Astrocyte of the cerebellum (primary cell): ENCODE measurements at regions not wholly inside any gene's neighbourhood (a gene's known extent, or its start where the extent isn't known, plus 50 kb on each side); places are given as distances from the start of the nearest gene placed in this dataset.

Experiments
- DNase-seq: peaks from one replicate; pipeline ENCODE4 v3.0.0-alpha.2; 2011; ENCODE audit warnings: low read depth
- H3K4me3 ChIP-seq: 2 replicates; pipeline ENCODE4 v1.5.1; 2011; ENCODE audit warnings: mild to moderate bottlenecking, low read depth, low read length, moderate library complexity
- CTCF ChIP-seq: IDR thresholded peaks from 2 replicates; pipeline ENCODE4 v1.5.1; 2012; ENCODE audit warnings: low read length, low read depth, moderate library complexity, mild to moderate bottlenecking; ENCODE audit errors: missing control alignments
- in situ Hi-C: cut with HindIII; loops from 2 replicates; pipeline ENCODE4 v1.10.0; 2017; ENCODE audit warnings: low sequenced_read_pairs

GRCh38 chr10:129305046-129305445 lies 162.0 kb upstream of the MGMT start:
- no peak for DNase-seq
- no peak overlapping the region for H3K4me3 ChIP-seq
- no peak for TF ChIP-seq CTCF
- in situ Hi-C loops: no loop called here

GRCh38 chr10:129307141-129307540 lies 159.9 kb upstream of the MGMT start:
- no peak for TF ChIP-seq CTCF
- H3K4me3 ChIP-seq: no peak overlapping the region
- in situ Hi-C loops: no loop called here
- no peak for DNase-seq

- no peak for DNase-seq
- no peak overlapping the region for H3K4me3 ChIP-seq
- in situ Hi-C loops: no loop called here
- no peak for TF ChIP-seq CTCF
These were observed 158.0 kb upstream of the MGMT start for GRCh38 chr10:129308953-129309564.

- DNase-seq: no peak
- no peak for TF ChIP-seq CTCF
- H3K4me3 ChIP-seq: no peak overlapping the region
- in situ Hi-C loops: no loop called here
These were observed 157.5 kb upstream of the MGMT start for GRCh38 chr10:129309565-129309964.

- in situ Hi-C loops: no loop called here
- no peak overlapping the region for H3K4me3 ChIP-seq
- no peak for TF ChIP-seq CTCF
- DNase-seq: no peak
These were observed 156.2 kb upstream of the MGMT start for GRCh38 chr10:129310881-129311280.

- no peak overlapping the region for H3K4me3 ChIP-seq
- DNase-seq: no peak
- in situ Hi-C loops: no loop called here
- TF ChIP-seq CTCF: no peak
These were observed 147.1 kb upstream of the MGMT start for GRCh38 chr10:129319934-129320333.
